Parathyroid adenoma (tissue), 2 donors: ENCODE measurements at regions not wholly inside any gene's neighbourhood (a gene's known extent, or its start where the extent isn't known, plus 50 kb on each side); places are given as distances from the start of the nearest gene placed in this dataset.
A peak's percentile ranks its signal among the peaks of the same experiment; 100 is the strongest.
"Not testable (repeated sequence)": the region's sequence is repeated elsewhere in the genome, so short reads cannot be mapped to it uniquely, and the experiment has no call there.

Experiments
- H2AFZ ChIP-seq: fragments of 300-600 bp; sonication (generic); one replicate; pipeline ENCODE4 v1.7.0; 2017; ENCODE audit warnings: antibody characterized with exemption, mild to moderate bottlenecking
- H3K27ac ChIP-seq: fragments of 300-600 bp; sonication (generic); one replicate; pipeline ENCODE4 v1.7.0; 2017
- H3K27me3 ChIP-seq: fragments of 300-600 bp; sonication (generic); one replicate; pipeline ENCODE4 v1.7.0; 2017; ENCODE audit warnings: low read length; ENCODE audit not compliant: control insufficient read depth, insufficient read depth
- H3K36me3 ChIP-seq: fragments of 300-600 bp; sonication (generic); one replicate; pipeline ENCODE4 v1.7.0; 2017; ENCODE audit warnings: low read length; ENCODE audit not compliant: control insufficient read depth, insufficient read depth
- H3K4me1 ChIP-seq: fragments of 300-600 bp; sonication (generic); one replicate; pipeline ENCODE4 v1.7.0; 2017; ENCODE audit warnings: control low read depth
- H3K4me2 ChIP-seq: fragments of 300-600 bp; sonication (generic); one replicate; pipeline ENCODE4 v1.7.0; 2017; ENCODE audit warnings: low read length
- H3K4me3 ChIP-seq: fragments of 300-600 bp; sonication (generic); one replicate; pipeline ENCODE4 v1.7.0; 2017; ENCODE audit warnings: low read depth, low read length
- H3K79me2 ChIP-seq: fragments of 300-600 bp; sonication (generic); one replicate; pipeline ENCODE4 v1.7.0; 2017; ENCODE audit warnings: control low read depth
- H3K9ac ChIP-seq: fragments of 300-600 bp; sonication (generic); one replicate; pipeline ENCODE4 v1.7.0; 2017; ENCODE audit warnings: mild to moderate bottlenecking
- H3K9me3 ChIP-seq: fragments of 300-600 bp; sonication (generic); one replicate; pipeline ENCODE4 v1.7.0; 2017; ENCODE audit warnings: low read length; ENCODE audit not compliant: control insufficient read depth
- donor health status: primary hyperparathyroidism.

GRCh38 chr21:9034491-9035200 is 1486.7 kb upstream of the TPTE start:
- H2AFZ ChIP-seq, H3K9ac ChIP-seq, H3K4me1 ChIP-seq, H3K27me3 ChIP-seq, H3K4me3 ChIP-seq, H3K27ac ChIP-seq, H3K9me3 ChIP-seq, H3K79me2 ChIP-seq, H3K36me3 ChIP-seq, H3K4me2 ChIP-seq: not testable (repeated sequence)

- H3K4me3 ChIP-seq, H3K9ac ChIP-seq, H3K4me2 ChIP-seq, H3K27ac ChIP-seq, H3K27me3 ChIP-seq, H3K79me2 ChIP-seq, H2AFZ ChIP-seq, H3K36me3 ChIP-seq, H3K9me3 ChIP-seq, H3K4me1 ChIP-seq: not testable (repeated sequence)
These were observed 1486.2 kb upstream of the TPTE start for GRCh38 chr21:9035225-9035624.

- not testable (repeated sequence) for H3K4me3 ChIP-seq, H3K27me3 ChIP-seq, H3K36me3 ChIP-seq, H3K9ac ChIP-seq, H3K27ac ChIP-seq, H3K9me3 ChIP-seq, H3K79me2 ChIP-seq, H3K4me2 ChIP-seq, H2AFZ ChIP-seq, H3K4me1 ChIP-seq
These were observed 1485.4 kb upstream of the TPTE start for GRCh38 chr21:9035970-9036369.

GRCh38 chr21:9036966-9037587 is 1484.3 kb upstream of the TPTE start:
- not testable (repeated sequence) for H3K4me1 ChIP-seq, H3K36me3 ChIP-seq, H2AFZ ChIP-seq, H3K4me2 ChIP-seq, H3K27ac ChIP-seq, H3K9ac ChIP-seq, H3K79me2 ChIP-seq, H3K4me3 ChIP-seq, H3K9me3 ChIP-seq, H3K27me3 ChIP-seq

GRCh38 chr21:9037588-9038544 is 1483.5 kb upstream of the TPTE start:
- not testable (repeated sequence) for H3K9me3 ChIP-seq, H3K4me1 ChIP-seq, H3K36me3 ChIP-seq, H3K4me3 ChIP-seq, H3K4me2 ChIP-seq, H2AFZ ChIP-seq, H3K27ac ChIP-seq, H3K9ac ChIP-seq, H3K27me3 ChIP-seq, H3K79me2 ChIP-seq

- H3K9me3 ChIP-seq, H2AFZ ChIP-seq, H3K9ac ChIP-seq: not testable (repeated sequence)
These were observed 1481.6 kb upstream of the TPTE start for GRCh38 chr21:9039520-9040365.

GRCh38 chr21:9040406-9040805 is 1481.0 kb upstream of the TPTE start:
- H3K27me3 ChIP-seq, H3K4me2 ChIP-seq, H3K27ac ChIP-seq, H2AFZ ChIP-seq, H3K4me3 ChIP-seq, H3K36me3 ChIP-seq, H3K9me3 ChIP-seq, H3K79me2 ChIP-seq, H3K9ac ChIP-seq, H3K4me1 ChIP-seq: not testable (repeated sequence)

More at GRCh38 chr21:9039520-9040365, 1481.6 kb upstream of the TPTE start:
- H3K79me2 ChIP-seq, H3K4me1 ChIP-seq, H3K27me3 ChIP-seq, H3K4me3 ChIP-seq, H3K27ac ChIP-seq, H3K36me3 ChIP-seq, H3K4me2 ChIP-seq: not testable (repeated sequence)

- not testable (repeated sequence) for H3K4me3 ChIP-seq, H3K4me2 ChIP-seq, H3K79me2 ChIP-seq, H3K36me3 ChIP-seq, H3K27ac ChIP-seq, H3K9ac ChIP-seq, H3K4me1 ChIP-seq, H3K27me3 ChIP-seq, H2AFZ ChIP-seq, H3K9me3 ChIP-seq
These were observed 1480.0 kb upstream of the TPTE start for GRCh38 chr21:9041175-9041948.

GRCh38 chr21:9043089-9043488 is 1478.3 kb upstream of the TPTE start:
- H3K4me3 ChIP-seq = not testable (repeated sequence)

GRCh38 chr21:9046870-9047269 is 1474.5 kb upstream of the TPTE start:
- H3K4me3 ChIP-seq, H3K4me2 ChIP-seq, H2AFZ ChIP-seq, H3K4me1 ChIP-seq, H3K27ac ChIP-seq, H3K27me3 ChIP-seq, H3K79me2 ChIP-seq, H3K9ac ChIP-seq, H3K9me3 ChIP-seq, H3K36me3 ChIP-seq: not testable (repeated sequence)

More at GRCh38 chr21:9043089-9043488, 1478.3 kb upstream of the TPTE start:
- H3K27me3 ChIP-seq, H3K27ac ChIP-seq, H3K36me3 ChIP-seq, H3K4me1 ChIP-seq, H3K79me2 ChIP-seq, H3K9me3 ChIP-seq, H3K4me2 ChIP-seq, H3K9ac ChIP-seq: not testable (repeated sequence)
- H2AFZ ChIP-seq = peak overlapping the region; percentile 56
